ENCODE measurements at regions not wholly inside any gene's neighbourhood (a gene's known extent, or its start where the extent isn't known, plus 50 kb on each side); places are given as distances from the start of the nearest gene placed in this dataset.

- DNase-seq (no peak), ATAC-seq (no peak)
- Histone ChIP-seq H3K36me3 (no peaks in the 10 kb centered on the region), H3K27me3 (ENCODE audit: low read depth) (no peaks in the 10 kb centered on the region), H3K4me1 (no peaks in the 10 kb centered on the region), H3K9me3 (no peaks in the 10 kb centered on the region), H3K27ac (no peak overlapping the region), H3K4me3 (no peak overlapping the region)
- intact Hi-C loops (cut with DNase I), result no loop called here
- TF ChIP-seq CTCF (IDR thresholded peaks at IDR 0.05), result no peak
These were observed 150.1 kb upstream of the SOD1 start for GRCh38 chr21:31509194-31510017.

- intact Hi-C loops (cut with DNase I), result no loop called here
These were observed 153.5 kb upstream of the SOD1 start for GRCh38 chr21:31505975-31506374.

GRCh38 chr21:31503939-31504338 is 155.6 kb upstream of the SOD1 start:
- DNase-seq (no peak), ATAC-seq (no peak)
- Histone ChIP-seq H3K4me3 (no peak overlapping the region), H3K4me1 (no peaks in the 10 kb centered on the region), H3K27me3 (ENCODE audit: low read depth) (no peaks in the 10 kb centered on the region), H3K36me3 (no peaks in the 10 kb centered on the region), H3K27ac (no peak overlapping the region), H3K9me3 (no peaks in the 10 kb centered on the region)
- TF ChIP-seq CTCF (IDR thresholded peaks at IDR 0.05), result no peak
- intact Hi-C loops (cut with DNase I), result no loop called here

More at GRCh38 chr21:31505975-31506374, 153.5 kb upstream of the SOD1 start:
- no peaks in the 10 kb centered on the region for H3K4me1 ChIP-seq
- no peak for ATAC-seq
- H3K4me3 ChIP-seq, result no peak overlapping the region
- no peak for TF ChIP-seq CTCF (IDR thresholded peaks at IDR 0.05)
- no peaks in the 10 kb centered on the region for H3K36me3 ChIP-seq
- H3K9me3 ChIP-seq, result no peaks in the 10 kb centered on the region
- H3K27me3 ChIP-seq (ENCODE audit: low read depth), result no peaks in the 10 kb centered on the region
- DNase-seq, result no peak
- no peak overlapping the region for H3K27ac ChIP-seq

- no peak for DNase-seq
- H3K27me3 ChIP-seq (ENCODE audit: low read depth), result no peaks in the 10 kb centered on the region
- H3K4me1 ChIP-seq, result no peaks in the 10 kb centered on the region
- TF ChIP-seq CTCF (IDR thresholded peaks at IDR 0.05), result no peak
- no peak overlapping the region for H3K4me3 ChIP-seq
- no peaks in the 10 kb centered on the region for H3K9me3 ChIP-seq
- ATAC-seq, result no peak
- no peaks in the 10 kb centered on the region for H3K36me3 ChIP-seq
- intact Hi-C loops (cut with DNase I), result no loop called here
- H3K27ac ChIP-seq, result no peak overlapping the region
These were observed 156.0 kb upstream of the SOD1 start for GRCh38 chr21:31503467-31503866.

GRCh38 chr21:31502537-31503143 is 156.9 kb upstream of the SOD1 start:
- Histone ChIP-seq H3K27ac (no peak overlapping the region), H3K9me3 (no peaks in the 10 kb centered on the region), H3K36me3 (no peaks in the 10 kb centered on the region), H3K4me3 (no peak overlapping the region), H3K27me3 (ENCODE audit: low read depth) (no peaks in the 10 kb centered on the region), H3K4me1 (no peaks in the 10 kb centered on the region)
- DNase-seq (no peak), ATAC-seq (no peak)
- intact Hi-C loops (cut with DNase I), result no loop called here
- no peak for TF ChIP-seq CTCF (IDR thresholded peaks at IDR 0.05)
